ENCODE measurements at regions not wholly inside any gene's neighbourhood (a gene's known extent, or its start where the extent isn't known, plus 50 kb on each side); places are given as distances from the start of the nearest gene placed in this dataset.

DNA sequence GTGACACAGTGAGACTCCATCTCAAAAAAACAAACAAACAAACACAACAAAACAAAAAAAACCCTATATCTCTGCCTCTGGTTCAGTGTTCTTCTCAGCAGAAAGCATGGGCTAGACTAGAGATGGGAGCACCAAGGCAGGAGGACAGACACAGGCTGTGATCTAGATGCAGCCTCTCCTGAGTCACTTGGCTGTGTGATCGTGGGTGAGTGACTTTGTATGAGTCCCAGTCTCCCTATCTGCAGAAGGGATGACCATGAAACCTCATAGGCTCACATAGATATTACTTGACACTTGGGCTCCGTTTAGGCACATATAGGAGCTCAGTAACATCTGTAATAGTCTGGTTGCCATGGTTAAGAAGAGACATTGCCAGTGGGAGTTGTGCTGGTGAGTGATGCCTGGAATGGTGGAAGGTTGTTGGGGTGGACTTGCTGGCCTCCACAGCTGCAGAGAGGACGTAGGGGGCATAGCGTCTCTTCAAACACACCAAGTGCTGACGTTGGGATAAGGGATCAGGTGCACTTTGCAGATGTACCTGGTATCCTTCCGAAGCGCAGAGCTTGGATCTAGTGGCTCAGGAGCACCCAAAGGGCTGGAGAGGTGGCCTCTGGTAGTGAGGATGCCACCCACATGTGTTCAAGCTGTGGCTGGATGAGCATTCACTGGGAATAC is 318.9 kb upstream of the HS6ST1 start:
- no peaks in the 10 kb centered on the region for H3K79me2 ChIP-seq (ENCODE audit: low read depth)
- no peak overlapping the region for H3K4me3 ChIP-seq
- H3K27me3 ChIP-seq (ENCODE audit: insufficient read depth, low read depth), result no peaks in the 10 kb centered on the region
- H4K20me1 ChIP-seq (ENCODE audit: insufficient read depth), result no peaks in the 10 kb centered on the region
- BruUV-seq (replicated peaks), result no TSS peak
- intact Hi-C loops (cut with micrococcal nuclease; ENCODE audit: unreplicated experiment), result no loop called here
- H3F3A ChIP-seq (ENCODE audit: insufficient read depth, low read depth), result no peaks in the 10 kb centered on the region
- ChIA-PET POLR2A (ENCODE audit: unreplicated experiment) (no interaction called here), CTCF (no interaction called here)
- no peaks in the 10 kb centered on the region for H3K4me1 ChIP-seq (replicated peaks; ENCODE audit: insufficient read depth)
- no peak overlapping the region for H3K4me2 ChIP-seq
- DNase-seq, result no peak
- TF ChIP-seq EZH2 (IDR thresholded peaks at IDR 0.05; ENCODE audit: low read depth), result no peak
- TF ChIP-seq, protein P1, sequence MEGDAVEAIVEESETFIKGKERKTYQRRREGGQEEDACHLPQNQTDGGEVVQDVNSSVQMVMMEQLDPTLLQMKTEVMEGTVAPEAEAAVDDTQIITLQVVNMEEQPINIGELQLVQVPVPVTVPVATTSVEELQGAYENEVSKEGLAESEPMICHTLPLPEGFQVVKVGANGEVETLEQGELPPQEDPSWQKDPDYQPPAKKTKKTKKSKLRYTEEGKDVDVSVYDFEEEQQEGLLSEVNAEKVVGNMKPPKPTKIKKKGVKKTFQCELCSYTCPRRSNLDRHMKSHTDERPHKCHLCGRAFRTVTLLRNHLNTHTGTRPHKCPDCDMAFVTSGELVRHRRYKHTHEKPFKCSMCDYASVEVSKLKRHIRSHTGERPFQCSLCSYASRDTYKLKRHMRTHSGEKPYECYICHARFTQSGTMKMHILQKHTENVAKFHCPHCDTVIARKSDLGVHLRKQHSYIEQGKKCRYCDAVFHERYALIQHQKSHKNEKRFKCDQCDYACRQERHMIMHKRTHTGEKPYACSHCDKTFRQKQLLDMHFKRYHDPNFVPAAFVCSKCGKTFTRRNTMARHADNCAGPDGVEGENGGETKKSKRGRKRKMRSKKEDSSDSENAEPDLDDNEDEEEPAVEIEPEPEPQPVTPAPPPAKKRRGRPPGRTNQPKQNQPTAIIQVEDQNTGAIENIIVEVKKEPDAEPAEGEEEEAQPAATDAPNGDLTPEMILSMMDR (conservative IDR thresholded peaks at IDR 0.05), result no peak
- H3K27ac ChIP-seq, result no peak overlapping the region
- H3K36me3 ChIP-seq (ENCODE audit: low read depth), result no peaks in the 10 kb centered on the region
- H3K9me3 ChIP-seq (ENCODE audit: insufficient read depth, low read depth), result no peaks in the 10 kb centered on the region
- no peak overlapping the region for H2AFZ ChIP-seq
- no peaks in the 10 kb centered on the region for H3K9me2 ChIP-seq (ENCODE audit: insufficient read depth)

DNA sequence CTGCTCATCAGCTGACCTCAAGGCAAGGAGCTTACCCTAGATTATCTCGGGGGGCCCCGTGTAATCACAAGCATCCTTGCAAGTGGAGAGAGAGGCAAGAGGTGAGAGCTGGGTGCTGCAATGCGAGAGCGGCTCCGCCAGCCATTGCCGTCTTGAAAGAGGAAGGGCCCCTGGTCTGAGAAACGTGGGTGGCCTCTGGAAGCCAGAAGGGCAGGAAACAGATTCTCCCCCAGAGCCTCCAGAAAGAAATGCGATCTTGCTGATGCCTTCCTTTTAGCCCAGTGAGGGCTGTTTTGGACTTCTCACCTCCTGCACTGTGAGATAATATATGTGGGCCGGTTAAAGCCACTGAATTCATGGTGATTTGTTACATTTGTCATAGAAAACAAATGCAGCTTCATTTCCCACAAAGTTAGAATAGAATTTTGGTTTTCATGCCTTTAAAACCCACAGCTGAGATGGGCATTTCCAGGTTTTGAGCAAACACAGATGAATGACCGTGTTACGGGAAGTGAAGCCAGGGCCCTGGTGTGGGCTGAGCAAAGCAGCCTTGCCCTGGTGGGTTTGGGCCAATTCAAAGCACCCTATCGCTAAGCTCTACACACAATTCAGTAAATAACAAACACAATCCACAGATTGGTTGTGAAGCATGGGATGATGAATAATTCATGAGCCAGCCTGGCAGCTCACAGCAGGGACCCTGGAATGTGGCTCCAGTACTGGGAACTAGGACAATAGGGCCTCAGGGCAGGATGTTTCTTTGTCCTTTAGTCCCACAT is 319.9 kb upstream of the HS6ST1 start:
- Histone ChIP-seq H3K27me3 (ENCODE audit: insufficient read depth, low read depth) (no peaks in the 10 kb centered on the region), H3K79me2 (ENCODE audit: low read depth) (no peaks in the 10 kb centered on the region), H3K27ac (no peak overlapping the region), H2AFZ (no peak overlapping the region), H4K20me1 (ENCODE audit: insufficient read depth) (no peaks in the 10 kb centered on the region), H3K36me3 (ENCODE audit: low read depth) (no peaks in the 10 kb centered on the region), H3K9me2 (ENCODE audit: insufficient read depth) (no peaks in the 10 kb centered on the region), H3K9me3 (ENCODE audit: insufficient read depth, low read depth) (no peaks in the 10 kb centered on the region), H3K4me1 (replicated peaks; ENCODE audit: insufficient read depth) (no peaks in the 10 kb centered on the region), H3K4me2 (no peak overlapping the region), H3K4me3 (no peak overlapping the region), H3F3A (ENCODE audit: insufficient read depth, low read depth) (no peaks in the 10 kb centered on the region)
- peak in 1 of 2 experiments; percentile 63 for DNase-seq
- POLR2A ChIA-PET (ENCODE audit: unreplicated experiment), result no interaction called here
- BruUV-seq (replicated peaks), result no TSS peak
- no peak for TF ChIP-seq EZH2 (IDR thresholded peaks at IDR 0.05; ENCODE audit: low read depth)
- TF ChIP-seq, protein P1 (conservative IDR thresholded peaks at IDR 0.05), result no peak
- CTCF ChIA-PET, result no interaction called here
- intact Hi-C loops (cut with micrococcal nuclease; ENCODE audit: unreplicated experiment), result no loop called here

- Histone ChIP-seq H4K20me1 (ENCODE audit: insufficient read depth) (no peaks in the 10 kb centered on the region), H3K79me2 (ENCODE audit: low read depth) (no peaks in the 10 kb centered on the region), H3K27ac (no peak overlapping the region), H3K4me2 (no peak overlapping the region), H3K4me3 (no peak overlapping the region), H2AFZ (no peak overlapping the region), H3K27me3 (ENCODE audit: insufficient read depth, low read depth) (no peaks in the 10 kb centered on the region), H3F3A (ENCODE audit: insufficient read depth, low read depth) (no peaks in the 10 kb centered on the region), H3K4me1 (replicated peaks; ENCODE audit: insufficient read depth) (no peaks in the 10 kb centered on the region), H3K9me2 (ENCODE audit: insufficient read depth) (no peaks in the 10 kb centered on the region), H3K9me3 (ENCODE audit: insufficient read depth, low read depth) (no peaks in the 10 kb centered on the region), H3K36me3 (ENCODE audit: low read depth) (no peaks in the 10 kb centered on the region)
- CTCF ChIA-PET, result no interaction called here
- TF ChIP-seq, protein P1 (conservative IDR thresholded peaks at IDR 0.05), result no peak
- TF ChIP-seq EZH2 (IDR thresholded peaks at IDR 0.05; ENCODE audit: low read depth), result no peak
- intact Hi-C loops (cut with micrococcal nuclease; ENCODE audit: unreplicated experiment), result no loop called here
- BruUV-seq (replicated peaks), result no TSS peak
- POLR2A ChIA-PET (ENCODE audit: unreplicated experiment), result no interaction called here
- no peak for DNase-seq
These were observed 320.4 kb upstream of the HS6ST1 start for GRCh38 chr2:128639120-128639477.
